Panc1 (cell line): ENCODE measurements at regions not wholly inside any gene's neighbourhood (a gene's known extent, or its start where the extent isn't known, plus 50 kb on each side); places are given as distances from the start of the nearest gene placed in this dataset.

ENCODE experiments used
- ATAC-seq: fragments of 200-7000 bp; cut with Tn5 transposase; 2 replicates; pipeline ENCODE4 v1.9.1; 2020; ENCODE audit warnings: mild to moderate bottlenecking, moderate library complexity
- BruUV-seq: library from RNA; stranded (reverse); fragments of 400-500 nt; replicated peaks from 2 replicates; lab custom pipeline; 2021; lab: Mats Ljungman, UMichigan
- CTCF ChIA-PET: fragments of 300-600 bp; sonication (Branson Sonifier 250); formaldehyde crosslinking; loops from one replicate; lab custom pipeline; 2022; ENCODE audit warnings: antibody characterized with exemption; lab: Charles Lee
- POLR2A ChIA-PET: fragments of 300-600 bp; sonication (Branson Sonifier 250); formaldehyde crosslinking; loops from one replicate; lab custom pipeline; 2022; ENCODE audit warnings: antibody characterized with exemption; lab: Charles Lee
- DNase-seq: peaks from one replicate; pipeline ENCODE4 v3.0.0-alpha.2; 2010; ENCODE audit warnings: low read depth, low spot score
- H3K27ac ChIP-seq: 2 replicates; pipeline ENCODE4 v1.5.1; 2011; ENCODE audit warnings: mild to moderate bottlenecking, low read length, inconsistent platforms
- H3K27me3 ChIP-seq: fragments of 200-500 bp; sonication (Bioruptor generic); 2 replicates; pipeline ENCODE4 v1.6.0; 2014; ENCODE audit warnings: low read length, inconsistent platforms; ENCODE audit not compliant: control insufficient read depth, insufficient read depth
- H3K36me3 ChIP-seq: fragments of 200-500 bp; sonication (Bioruptor generic); 2 replicates; pipeline ENCODE4 v1.5.1; 2014; ENCODE audit warnings: inconsistent platforms, mild to moderate bottlenecking, low read length, moderate library complexity; ENCODE audit not compliant: control insufficient read depth, insufficient read depth
- H3K4me1 ChIP-seq: 2 replicates; pipeline ENCODE4 v1.5.1; 2011; ENCODE audit warnings: inconsistent platforms, mild to moderate bottlenecking, low read length, moderate library complexity; ENCODE audit not compliant: control insufficient read depth, insufficient read depth
- H3K4me3 ChIP-seq, 2 experiments: 2 replicates each; pipeline ENCODE4 v1.5.1; 2011 to 2012; ENCODE audit warnings: low read depth in 2 of 2, low read length in 2 of 2, mild to moderate bottlenecking in 2 of 2, inconsistent platforms in 1 of 2, moderate library complexity in 1 of 2
- H3K9me3 ChIP-seq: fragments of 200-500 bp; sonication (Bioruptor generic); 2 replicates; pipeline ENCODE4 v1.5.1; 2014; ENCODE audit warnings: low read depth, mild to moderate bottlenecking, inconsistent platforms, low read length, moderate library complexity; ENCODE audit not compliant: control insufficient read depth, insufficient read depth
- CTCF ChIP-seq: fragments of 450-650 bp; IDR thresholded peaks from 2 replicates; pipeline ENCODE4 v1.5.1; 2017; ENCODE audit warnings: mild to moderate bottlenecking
- POLR2AphosphoS5 ChIP-seq: IDR thresholded peaks from 2 replicates; pipeline ENCODE4 v1.6.1; 2012; ENCODE audit warnings: mild to moderate bottlenecking, low read depth, low read length, moderate library complexity
- REST ChIP-seq, 2 experiments: IDR thresholded peaks; 2 replicates each; pipeline ENCODE4 v1.6.1; 2011 to 2012; ENCODE audit warnings: low read depth in 2 of 2, control low read depth in 1 of 2, low read length in 1 of 2, mild to moderate bottlenecking in 1 of 2, moderate library complexity in 1 of 2; ENCODE audit not compliant: insufficient read depth in 1 of 2
- SIN3A ChIP-seq: IDR thresholded peaks from 2 replicates; pipeline ENCODE4 v1.6.1; 2012; ENCODE audit warnings: low read depth, mild to moderate bottlenecking, low read length, moderate library complexity, borderline replicate concordance; ENCODE audit not compliant: insufficient read depth
- TCF7L2 ChIP-seq: IDR thresholded peaks from 2 replicates; pipeline ENCODE4 v1.6.1; 2011; ENCODE audit warnings: mild to moderate bottlenecking, low read depth, low read length, inconsistent platforms
- in situ Hi-C: cut with HindIII; loops from 2 replicates; pipeline ENCODE4 v1.10.0; 2016; ENCODE audit warnings: low sequenced_read_pairs, low pct_unique_long_range_greater_than_20kb
- intact Hi-C: fragments of 100-400 bp; cut with micrococcal nuclease; formaldehyde crosslinking; loops from one replicate; pipeline ENCODE4 v1.10.0; 2022; ENCODE audit not compliant: unreplicated experiment

- Histone ChIP-seq H3K27me3 (no peaks in the 10 kb centered on the region), H3K4me1 (no peaks in the 10 kb centered on the region), H3K4me3 (no peak overlapping the region), H3K36me3 (no peaks in the 10 kb centered on the region), H3K9me3 (no peaks in the 10 kb centered on the region), H3K27ac (no peak overlapping the region)
- no peak for ATAC-seq
- no TSS peak for BruUV-seq
- POLR2A ChIA-PET = no interaction called here
- DNase-seq = no peak
- in situ Hi-C loops (no loop called here), intact Hi-C loops (no loop called here)
- CTCF ChIA-PET = no interaction called here
- TF ChIP-seq POLR2AphosphoS5 (no peak), CTCF (no peak), TCF7L2 (no peak)
Observed at GRCh38 chr6:92315312-92315711, 1104.0 kb downstream of the EPHA7 start.

GRCh38 chr6:92297101-92297500 lies 1122.3 kb downstream of the EPHA7 start:
- ATAC-seq (no peak), DNase-seq (no peak)
- no TSS peak for BruUV-seq
- ChIA-PET CTCF (no interaction called here), POLR2A (no interaction called here)
- H3K27me3 ChIP-seq = no peaks in the 10 kb centered on the region
- intact Hi-C loops = no loop called here
- H3K9me3 ChIP-seq = no peaks in the 10 kb centered on the region
- no peaks in the 10 kb centered on the region for H3K4me1 ChIP-seq
- no peak overlapping the region for H3K27ac ChIP-seq
- H3K4me3 ChIP-seq = no peak overlapping the region
- H3K36me3 ChIP-seq = no peaks in the 10 kb centered on the region
- in situ Hi-C loops = no loop called here
- TF ChIP-seq TCF7L2 (no peak), SIN3A (no peak), CTCF (no peak), REST (IDR thresholded peaks at IDR 0.05; ENCODE audit: insufficient read depth in 1 of 2, low read depth in 2 of 2, low read length in 1 of 2) (no peak), POLR2AphosphoS5 (no peak)

- ATAC-seq = no peak
Observed at GRCh38 chr6:92292067-92292466, 1127.3 kb downstream of the EPHA7 start.

More at GRCh38 chr6:92292067-92292466, 1127.3 kb downstream of the EPHA7 start:
- in situ Hi-C loops = no loop called here
- H3K27me3 ChIP-seq = no peaks in the 10 kb centered on the region
- no peaks in the 10 kb centered on the region for H3K4me1 ChIP-seq
- TF ChIP-seq POLR2AphosphoS5 (no peak), REST (IDR thresholded peaks at IDR 0.05; ENCODE audit: insufficient read depth in 1 of 2, low read depth in 2 of 2, low read length in 1 of 2) (no peak)
- no TSS peak for BruUV-seq
- intact Hi-C loops = no loop called here
- H3K9me3 ChIP-seq = no peaks in the 10 kb centered on the region
- no peak for DNase-seq
- no peak overlapping the region for H3K27ac ChIP-seq
- no peak overlapping the region for H3K4me3 ChIP-seq
- POLR2A ChIA-PET = no interaction called here
- CTCF ChIA-PET = no interaction called here
- H3K36me3 ChIP-seq = no peaks in the 10 kb centered on the region
